ENCODE measurements at regions not wholly inside any gene's neighbourhood (a gene's known extent, or its start where the extent isn't known, plus 50 kb on each side); places are given as distances from the start of the nearest gene placed in this dataset.

- TF ChIP-seq REST (IDR thresholded peaks at IDR 0.05; ENCODE audit: low read depth) (no peak), ZBTB33 (IDR thresholded peaks at IDR 0.05; ENCODE audit: extremely low read depth, insufficient replicate concordance, low read length) (no peak), SP1 (IDR thresholded peaks at IDR 0.05; ENCODE audit: low read depth) (no peak), MAX (IDR thresholded peaks at IDR 0.05) (no peak), TCF7L2 (IDR thresholded peaks at IDR 0.05; ENCODE audit: borderline replicate concordance, extremely low read depth, insufficient read depth, insufficient read length) (no peak), CEBPB (IDR thresholded peaks at IDR 0.05; ENCODE audit: low read depth) (no peak), JUND (IDR thresholded peaks at IDR 0.05) (no peak), POLR2A (IDR thresholded peaks at IDR 0.05; ENCODE audit: borderline replicate concordance, extremely low read depth, insufficient read depth, insufficient read length) (no peak), EZH2phosphoT487 (IDR thresholded peaks at IDR 0.05; ENCODE audit: borderline replicate concordance) (no peak), ZNF274 (IDR thresholded peaks at IDR 0.05; ENCODE audit: low read depth, low read length) (no peak), EZH2 (IDR thresholded peaks at IDR 0.05) (no peak), CBX3 (IDR thresholded peaks at IDR 0.05; ENCODE audit: low read depth) (no peak), RAD21 (IDR thresholded peaks at IDR 0.05; ENCODE audit: low read depth) (no peak), SRF (IDR thresholded peaks at IDR 0.05; ENCODE audit: low read depth) (no peak)
- CTCF ChIA-PET: no interaction called here
Observed at GRCh38 chr3:63168179-63168578, 109.9 kb upstream of the SYNPR start.

More at GRCh38 chr3:63168179-63168578, 109.9 kb upstream of the SYNPR start:
- Histone ChIP-seq H3K9ac (ENCODE audit: low read length) (no peak overlapping the region), H4K20me1 (ENCODE audit: insufficient read depth) (no peaks in the 10 kb centered on the region), H2AFZ (ENCODE audit: low read depth, low read length, poor library complexity, severe bottlenecking) (no peak overlapping the region), H3K27me3 (ENCODE audit: insufficient read depth, low read length) (no peaks in the 10 kb centered on the region), H3K9me3 (ENCODE audit: control insufficient read depth in 1 of 2, insufficient read depth in 1 of 2, low read depth in 1 of 2, low read length in 2 of 2) (no peaks in the 10 kb centered on the region), H3K9me2 (ENCODE audit: insufficient read depth) (no peaks in the 10 kb centered on the region), H3K79me2 (ENCODE audit: insufficient read depth, low read length) (no peaks in the 10 kb centered on the region), H3K4me1 (ENCODE audit: control insufficient read depth in 1 of 2, insufficient read depth in 2 of 2, low read length in 2 of 2) (no peaks in the 10 kb centered on the region), H3K36me3 (ENCODE audit: control insufficient read depth in 1 of 2, insufficient read depth in 2 of 2, low read length in 2 of 2) (no peaks in the 10 kb centered on the region), H3K4me3 (replicated peaks in 1 of 2; ENCODE audit: low read depth in 1 of 2, low read length in 2 of 2) (no peak overlapping the region), H3K27ac (ENCODE audit: low read depth, low read length) (no peak overlapping the region), H3K4me2 (ENCODE audit: low read length) (no peak overlapping the region)
- POLR2A ChIA-PET: no interaction called here
- RAD21 ChIA-PET (ENCODE audit: low non-redundant PET in 1 of 2, low total read pairs in 2 of 2, uncharacterized antibody in 2 of 2, unreplicated experiment in 2 of 2): no interaction called here
- ATAC-seq (no peak), DNase-seq (ENCODE audit: low read depth, low spot score) (no peak)
- intact Hi-C loops (cut with micrococcal nuclease): no loop called here
- BruUV-seq (replicated peaks): no TSS peak
